Sigmoid colon (tissue), 4 donors: ENCODE measurements at regions not wholly inside any gene's neighbourhood (a gene's known extent, or its start where the extent isn't known, plus 50 kb on each side); places are given as distances from the start of the nearest gene placed in this dataset.

Experiments
- CTCF ChIP-seq, 4 experiments: fragments of 450-650 bp in 3 of 4; fragments of 200-600 bp in 1 of 4; IDR thresholded peaks; one replicate each; pipeline ENCODE4 v1.5.1; 2016 to 2019; ENCODE audit warnings: antibody characterized with exemption in 4 of 4, mild to moderate bottlenecking in 3 of 4, moderate library complexity in 2 of 4
- EP300 ChIP-seq, 4 donors: sonication (generic); formaldehyde crosslinking; IDR thresholded peaks; one replicate each; pipeline ENCODE4 v1.6.1; 2017; ENCODE audit warnings: antibody characterized with exemption in 4 of 4

GRCh38 chr17:13398091-13398490 is 203.6 kb downstream of the HS3ST3A1 start:
- TF ChIP-seq CTCF (IDR thresholded peaks at IDR 0.05) (no peak), EP300 (IDR thresholded peaks at IDR 0.05) (no peak)
